Fibroblast of pulmonary artery (primary cell): ENCODE measurements at regions not wholly inside any gene's neighbourhood (a gene's known extent, or its start where the extent isn't known, plus 50 kb on each side); places are given as distances from the start of the nearest gene placed in this dataset.
A peak's percentile ranks its signal among the peaks of the same experiment; 100 is the strongest.

Experiments
- DNase-seq: peaks from one replicate; pipeline ENCODE4 v3.0.0-alpha.2; 2010; ENCODE audit warnings: low read depth
- H3K4me3 ChIP-seq: replicated peaks from 2 replicates; pipeline ENCODE4 v1.5.1; 2011; ENCODE audit warnings: low read depth, mild to moderate bottlenecking, control low read depth, low read length, moderate library complexity
- CTCF ChIP-seq: IDR thresholded peaks from 2 replicates; pipeline ENCODE4 v1.5.1; 2011; ENCODE audit warnings: mild to moderate bottlenecking, control low read depth, low read length, inconsistent platforms; ENCODE audit errors: missing control alignments

GRCh38 chr20:51178153-51178552, 155.2 kb upstream of the KCNG1 start:
- no peak for TF ChIP-seq CTCF
- H3K4me3 ChIP-seq, result no peak overlapping the region
- DNase-seq, result no peak

DNA sequence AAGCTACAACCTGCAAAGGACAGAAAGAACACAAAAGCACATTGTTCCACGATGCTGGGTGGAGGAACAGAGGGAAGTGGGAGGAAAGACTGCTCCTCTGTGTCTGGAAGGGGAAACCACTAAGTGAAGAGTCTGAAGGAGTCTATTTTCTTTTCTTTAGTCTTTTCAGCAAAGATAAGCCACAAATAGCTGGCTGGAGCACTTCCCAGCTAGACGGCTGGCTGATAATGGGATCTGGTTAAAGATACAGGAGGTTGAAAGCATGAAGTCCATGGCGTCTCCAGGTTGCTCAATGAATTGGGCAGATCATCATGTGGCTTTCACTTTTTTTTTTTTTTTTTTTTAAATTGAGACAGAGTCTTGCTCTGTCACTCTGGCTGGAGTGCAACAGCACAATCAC, 154.0 kb upstream of the KCNG1 start:
- H3K4me3 ChIP-seq, result no peak overlapping the region
- no peak for TF ChIP-seq CTCF
- DNase-seq, result peak; percentile 56

DNA sequence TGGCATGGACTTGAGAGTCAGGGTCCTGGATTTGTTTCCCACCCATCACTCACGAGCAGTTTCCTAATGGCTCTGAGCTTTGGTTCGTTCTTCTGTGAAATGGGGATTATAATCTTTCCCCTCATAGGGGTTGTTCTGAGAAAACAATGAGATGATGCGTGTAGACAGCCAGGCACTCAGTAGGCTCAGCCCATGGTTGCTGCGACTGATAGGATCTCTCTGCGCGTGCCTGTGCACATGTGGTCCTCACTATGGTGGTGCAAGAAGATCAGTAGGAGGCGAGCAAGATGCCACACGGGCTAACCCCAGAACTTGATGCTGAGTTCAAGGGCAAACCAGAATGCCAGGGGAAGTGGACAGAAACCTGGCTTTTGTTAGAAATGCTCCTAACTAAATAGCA, 153.5 kb upstream of the KCNG1 start:
- no peak for TF ChIP-seq CTCF
- no peak for DNase-seq

DNA sequence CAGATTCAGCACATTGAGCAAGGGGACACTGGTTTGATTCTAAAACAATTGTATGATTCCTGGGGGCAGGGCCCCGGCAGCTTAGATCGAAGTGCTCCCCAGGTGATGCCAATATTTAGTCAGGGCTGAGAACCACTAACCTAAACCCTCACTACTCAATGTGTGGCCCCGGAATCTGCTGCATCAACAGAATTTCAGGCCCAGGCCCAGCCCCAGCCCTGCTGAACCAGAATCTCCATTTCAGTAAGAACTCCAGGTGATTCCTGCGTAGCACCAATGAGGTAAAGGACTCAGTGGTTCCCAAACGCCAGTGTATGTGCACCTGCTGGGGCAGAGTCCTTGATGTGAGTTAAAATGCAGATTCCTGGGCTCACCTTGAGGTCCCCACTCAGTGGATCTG, 152.8 kb upstream of the KCNG1 start:
- TF ChIP-seq CTCF, result no peak
- no peak overlapping the region for H3K4me3 ChIP-seq
- DNase-seq, result no peak

More for the DNA sequence above, 153.5 kb upstream of the KCNG1 start:
- no peak overlapping the region for H3K4me3 ChIP-seq

GRCh38 chr20:51175156-51175555, 152.2 kb upstream of the KCNG1 start:
- H3K4me3 ChIP-seq, result no peak overlapping the region
- no peak for DNase-seq
- TF ChIP-seq CTCF, result no peak

GRCh38 chr20:51174536-51174935, 151.6 kb upstream of the KCNG1 start:
- no peak overlapping the region for H3K4me3 ChIP-seq
- no peak for TF ChIP-seq CTCF
- DNase-seq, result no peak

DNA sequence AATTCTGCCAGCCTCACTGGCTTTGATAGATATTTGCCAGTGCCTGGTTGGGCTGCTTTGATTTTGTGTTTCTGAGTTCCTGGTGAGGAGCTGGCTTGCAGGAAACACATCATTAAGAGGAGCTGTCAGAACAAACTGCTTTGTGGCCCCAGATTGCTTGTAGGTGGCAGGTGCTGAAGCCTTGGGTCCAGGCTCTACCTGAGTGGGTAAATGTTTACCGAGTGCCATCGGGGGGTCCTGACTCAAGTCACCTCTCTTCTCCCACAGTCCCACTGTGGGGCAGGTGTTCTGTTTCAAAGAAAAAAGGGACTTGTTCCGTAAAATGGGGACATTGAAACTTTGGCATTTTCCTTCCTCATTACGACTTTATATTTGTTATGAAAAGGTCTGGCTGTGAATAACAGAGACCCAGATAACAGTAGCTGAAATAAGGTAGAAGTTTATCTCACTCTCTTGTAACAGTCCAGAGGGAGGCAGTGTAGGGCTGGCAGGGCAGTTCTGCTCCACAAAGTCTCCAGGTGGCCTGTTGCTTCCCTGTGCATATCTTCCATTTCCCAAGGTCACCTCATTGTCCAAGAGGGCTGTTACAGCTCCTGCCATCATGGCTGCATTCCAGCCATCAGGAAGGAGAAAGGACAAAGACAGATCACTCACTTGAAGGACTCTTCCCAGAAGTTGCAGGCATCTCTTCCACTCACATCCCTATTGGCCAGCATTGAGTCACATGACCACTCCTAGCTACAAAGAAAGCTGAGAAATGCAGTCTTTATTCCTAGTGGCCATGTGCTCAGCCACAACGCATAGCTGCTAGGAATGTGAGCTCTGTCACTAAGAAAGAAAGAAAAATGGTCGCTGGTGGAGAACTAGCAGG, 149.9 kb upstream of the KCNG1 start:
- no peak for TF ChIP-seq CTCF
- no peak overlapping the region for H3K4me3 ChIP-seq
- no peak for DNase-seq
